CD4-positive, alpha-beta T cell treated with Interleukin-4 for 4 hours (primary cell): ENCODE measurements at regions not wholly inside any gene's neighbourhood (a gene's known extent, or its start where the extent isn't known, plus 50 kb on each side); places are given as distances from the start of the nearest gene placed in this dataset.

ENCODE experiments used
- DNase-seq: peaks from one replicate; pipeline ENCODE4 v3.0.0-alpha.2; 2020

GRCh38 chr1:221940631-221941030 is 198.7 kb upstream of the DUSP10 start:
- no peak for DNase-seq

- no peak for DNase-seq
These were observed 197.7 kb upstream of the DUSP10 start for GRCh38 chr1:221939607-221940006.

GRCh38 chr1:221937155-221937953 is 195.5 kb upstream of the DUSP10 start:
- DNase-seq, result no peak

GRCh38 chr1:221933814-221934213 is 191.9 kb upstream of the DUSP10 start:
- DNase-seq, result no peak

GRCh38 chr1:221926441-221926840 is 184.6 kb upstream of the DUSP10 start:
- no peak for DNase-seq

- no peak for DNase-seq
These were observed 184.1 kb upstream of the DUSP10 start for GRCh38 chr1:221925947-221926346.

GRCh38 chr1:221923929-221924598 is 182.2 kb upstream of the DUSP10 start:
- no peak for DNase-seq

GRCh38 chr1:221921936-221922335 is 180.0 kb upstream of the DUSP10 start:
- DNase-seq, result no peak

- DNase-seq, result no peak
These were observed 177.9 kb upstream of the DUSP10 start for GRCh38 chr1:221919743-221920142.

GRCh38 chr1:221919341-221919740 is 177.5 kb upstream of the DUSP10 start:
- DNase-seq, result no peak

GRCh38 chr1:221916176-221916575 is 174.3 kb upstream of the DUSP10 start:
- no peak for DNase-seq

- DNase-seq, result no peak
These were observed 173.9 kb upstream of the DUSP10 start for GRCh38 chr1:221915764-221916163.

GRCh38 chr1:221913351-221913892 is 171.5 kb upstream of the DUSP10 start:
- DNase-seq, result no peak

GRCh38 chr1:221912230-221912629 is 170.3 kb upstream of the DUSP10 start:
- no peak for DNase-seq

- DNase-seq, result no peak
These were observed 169.8 kb upstream of the DUSP10 start for GRCh38 chr1:221911714-221912113.

GRCh38 chr1:221910222-221910621 is 168.3 kb upstream of the DUSP10 start:
- no peak for DNase-seq

- no peak for DNase-seq
These were observed 166.7 kb upstream of the DUSP10 start for GRCh38 chr1:221908573-221908972.

- no peak for DNase-seq
These were observed 165.5 kb upstream of the DUSP10 start for GRCh38 chr1:221907166-221907932.

GRCh38 chr1:221905802-221906201 is 163.9 kb upstream of the DUSP10 start:
- DNase-seq, result no peak

GRCh38 chr1:221904319-221904718 is 162.4 kb upstream of the DUSP10 start:
- no peak for DNase-seq

- DNase-seq, result no peak
These were observed 161.7 kb upstream of the DUSP10 start for GRCh38 chr1:221903594-221903993.

GRCh38 chr1:221902961-221903360 is 161.1 kb upstream of the DUSP10 start:
- DNase-seq, result no peak

- no peak for DNase-seq
These were observed 158.8 kb upstream of the DUSP10 start for GRCh38 chr1:221900678-221901077.
